Panc1 (cell line): ENCODE measurements at regions not wholly inside any gene's neighbourhood (a gene's known extent, or its start where the extent isn't known, plus 50 kb on each side); places are given as distances from the start of the nearest gene placed in this dataset.

Experiments used
- ATAC-seq: fragments of 200-7000 bp; cut with Tn5 transposase; 2 replicates; pipeline ENCODE4 v1.9.1; 2020; ENCODE audit warnings: mild to moderate bottlenecking, moderate library complexity
- BruUV-seq: library from RNA; stranded (reverse); fragments of 400-500 nt; replicated peaks from 2 replicates; lab custom pipeline; 2021; lab: Mats Ljungman, UMichigan
- CTCF ChIA-PET: fragments of 300-600 bp; sonication (Branson Sonifier 250); formaldehyde crosslinking; loops from one replicate; lab custom pipeline; 2022; ENCODE audit warnings: antibody characterized with exemption; lab: Charles Lee
- POLR2A ChIA-PET: fragments of 300-600 bp; sonication (Branson Sonifier 250); formaldehyde crosslinking; loops from one replicate; lab custom pipeline; 2022; ENCODE audit warnings: antibody characterized with exemption; lab: Charles Lee
- DNase-seq: peaks from one replicate; pipeline ENCODE4 v3.0.0-alpha.2; 2010; ENCODE audit warnings: low read depth, low spot score
- H3K27ac ChIP-seq: 2 replicates; pipeline ENCODE4 v1.5.1; 2011; ENCODE audit warnings: mild to moderate bottlenecking, low read length, inconsistent platforms
- H3K27me3 ChIP-seq: fragments of 200-500 bp; sonication (Bioruptor generic); 2 replicates; pipeline ENCODE4 v1.6.0; 2014; ENCODE audit warnings: low read length, inconsistent platforms; ENCODE audit not compliant: control insufficient read depth, insufficient read depth
- H3K36me3 ChIP-seq: fragments of 200-500 bp; sonication (Bioruptor generic); 2 replicates; pipeline ENCODE4 v1.5.1; 2014; ENCODE audit warnings: inconsistent platforms, mild to moderate bottlenecking, low read length, moderate library complexity; ENCODE audit not compliant: control insufficient read depth, insufficient read depth
- H3K4me1 ChIP-seq: 2 replicates; pipeline ENCODE4 v1.5.1; 2011; ENCODE audit warnings: inconsistent platforms, mild to moderate bottlenecking, low read length, moderate library complexity; ENCODE audit not compliant: control insufficient read depth, insufficient read depth
- H3K4me3 ChIP-seq, 2 experiments: 2 replicates each; pipeline ENCODE4 v1.5.1; 2011 to 2012; ENCODE audit warnings: low read depth in 2 of 2, low read length in 2 of 2, mild to moderate bottlenecking in 2 of 2, inconsistent platforms in 1 of 2, moderate library complexity in 1 of 2
- H3K9me3 ChIP-seq: fragments of 200-500 bp; sonication (Bioruptor generic); 2 replicates; pipeline ENCODE4 v1.5.1; 2014; ENCODE audit warnings: low read depth, mild to moderate bottlenecking, inconsistent platforms, low read length, moderate library complexity; ENCODE audit not compliant: control insufficient read depth, insufficient read depth
- CTCF ChIP-seq: fragments of 450-650 bp; IDR thresholded peaks from 2 replicates; pipeline ENCODE4 v1.5.1; 2017; ENCODE audit warnings: mild to moderate bottlenecking
- POLR2AphosphoS5 ChIP-seq: IDR thresholded peaks from 2 replicates; pipeline ENCODE4 v1.6.1; 2012; ENCODE audit warnings: mild to moderate bottlenecking, low read depth, low read length, moderate library complexity
- REST ChIP-seq, 2 experiments: IDR thresholded peaks; 2 replicates each; pipeline ENCODE4 v1.6.1; 2011 to 2012; ENCODE audit warnings: low read depth in 2 of 2, control low read depth in 1 of 2, low read length in 1 of 2, mild to moderate bottlenecking in 1 of 2, moderate library complexity in 1 of 2; ENCODE audit not compliant: insufficient read depth in 1 of 2
- SIN3A ChIP-seq: IDR thresholded peaks from 2 replicates; pipeline ENCODE4 v1.6.1; 2012; ENCODE audit warnings: low read depth, mild to moderate bottlenecking, low read length, moderate library complexity, borderline replicate concordance; ENCODE audit not compliant: insufficient read depth
- TCF7L2 ChIP-seq: IDR thresholded peaks from 2 replicates; pipeline ENCODE4 v1.6.1; 2011; ENCODE audit warnings: mild to moderate bottlenecking, low read depth, low read length, inconsistent platforms
- in situ Hi-C: cut with HindIII; loops from 2 replicates; pipeline ENCODE4 v1.10.0; 2016; ENCODE audit warnings: low sequenced_read_pairs, low pct_unique_long_range_greater_than_20kb
- intact Hi-C: fragments of 100-400 bp; cut with micrococcal nuclease; formaldehyde crosslinking; loops from one replicate; pipeline ENCODE4 v1.10.0; 2022; ENCODE audit not compliant: unreplicated experiment

- in situ Hi-C loops = no loop called here
- POLR2A ChIA-PET = no interaction called here
Observed at GRCh38 chr6:74735304-74735703, 470.5 kb downstream of the COL12A1 start.

GRCh38 chr6:74734901-74735300 is 471.0 kb downstream of the COL12A1 start:
- CTCF ChIA-PET = no interaction called here
- POLR2A ChIA-PET = no interaction called here

More at GRCh38 chr6:74735304-74735703, 470.5 kb downstream of the COL12A1 start:
- intact Hi-C loops = no loop called here
- Histone ChIP-seq H3K9me3 (peaks cover 5% of the 10 kb centered on the region; the same call in 1 of the 2 replicates), H3K27me3 (no peaks in the 10 kb centered on the region), H3K36me3 (no peaks in the 10 kb centered on the region), H3K4me3 (no peak overlapping the region), H3K4me1 (no peaks in the 10 kb centered on the region), H3K27ac (no peak overlapping the region)
- BruUV-seq = no TSS peak
- DNase-seq (no peak), ATAC-seq (no peak)
- CTCF ChIA-PET = no interaction called here
- TF ChIP-seq SIN3A = no peak
- no peak for TF ChIP-seq TCF7L2
- no peak for TF ChIP-seq REST (IDR thresholded peaks at IDR 0.05; ENCODE audit: insufficient read depth in 1 of 2, low read depth in 2 of 2, low read length in 1 of 2)
- no peak for TF ChIP-seq POLR2AphosphoS5
- no peak for TF ChIP-seq CTCF

More at GRCh38 chr6:74734901-74735300, 471.0 kb downstream of the COL12A1 start:
- H3K4me3 ChIP-seq = no peak overlapping the region
- BruUV-seq = no TSS peak
- TF ChIP-seq SIN3A (no peak), CTCF (no peak), POLR2AphosphoS5 (no peak), REST (IDR thresholded peaks at IDR 0.05; ENCODE audit: insufficient read depth in 1 of 2, low read depth in 2 of 2, low read length in 1 of 2) (no peak), TCF7L2 (no peak)
- no peaks in the 10 kb centered on the region for H3K36me3 ChIP-seq
- intact Hi-C loops (no loop called here), in situ Hi-C loops (no loop called here)
- H3K27me3 ChIP-seq = no peaks in the 10 kb centered on the region
- no peak overlapping the region for H3K27ac ChIP-seq
- no peak for DNase-seq
- no peaks in the 10 kb centered on the region for H3K4me1 ChIP-seq
- ATAC-seq = no peak
- peaks cover 5% of the 10 kb centered on the region; the same call in 1 of the 2 replicates for H3K9me3 ChIP-seq
